ENCODE measurements at regions not wholly inside any gene's neighbourhood (a gene's known extent, or its start where the extent isn't known, plus 50 kb on each side); places are given as distances from the start of the nearest gene placed in this dataset.

GRCh38 chr9:79026316-79026715 is 545.4 kb upstream of the TLE4 start:
- Histone ChIP-seq H3K27me3 (ENCODE audit: control insufficient read depth in 1 of 2, insufficient read depth in 2 of 2, low read length in 2 of 2) (no peaks in the 10 kb centered on the region), H3K9ac (ENCODE audit: low read length in 2 of 2) (no peak overlapping the region), H3K27ac (ENCODE audit: low read length) (no peak overlapping the region), H3K9me3 (ENCODE audit: control insufficient read depth in 2 of 2, low read length in 2 of 2) (peaks cover 0 to 2% of the 10 kb centered on the region in 2 donors), H3K4me1 (ENCODE audit: control insufficient read depth, insufficient read depth, low read length) (no peaks in the 10 kb centered on the region), H3K36me3 (ENCODE audit: control insufficient read depth in 2 of 2, insufficient read depth in 2 of 2, low read length in 2 of 2) (no peaks in the 10 kb centered on the region), H3K4me3 (ENCODE audit: low read length in 2 of 2) (no peak overlapping the region)

- Histone ChIP-seq H3K4me1 (ENCODE audit: control insufficient read depth, insufficient read depth, low read length) (no peaks in the 10 kb centered on the region), H3K9ac (ENCODE audit: low read length in 2 of 2) (no peak overlapping the region), H3K27me3 (ENCODE audit: control insufficient read depth in 1 of 2, insufficient read depth in 2 of 2, low read length in 2 of 2) (no peaks in the 10 kb centered on the region), H3K9me3 (ENCODE audit: control insufficient read depth in 2 of 2, low read length in 2 of 2) (no peaks in the 10 kb centered on the region), H3K27ac (ENCODE audit: low read length) (no peak overlapping the region), H3K36me3 (ENCODE audit: control insufficient read depth in 2 of 2, insufficient read depth in 2 of 2, low read length in 2 of 2) (no peaks in the 10 kb centered on the region), H3K4me3 (ENCODE audit: low read length in 2 of 2) (no peak overlapping the region)
Observed at GRCh38 chr9:79028101-79028500, 543.7 kb upstream of the TLE4 start.

GRCh38 chr9:79034583-79034982 is 537.2 kb upstream of the TLE4 start:
- no peak overlapping the region for H3K4me3 ChIP-seq (ENCODE audit: low read length in 2 of 2)

DNA sequence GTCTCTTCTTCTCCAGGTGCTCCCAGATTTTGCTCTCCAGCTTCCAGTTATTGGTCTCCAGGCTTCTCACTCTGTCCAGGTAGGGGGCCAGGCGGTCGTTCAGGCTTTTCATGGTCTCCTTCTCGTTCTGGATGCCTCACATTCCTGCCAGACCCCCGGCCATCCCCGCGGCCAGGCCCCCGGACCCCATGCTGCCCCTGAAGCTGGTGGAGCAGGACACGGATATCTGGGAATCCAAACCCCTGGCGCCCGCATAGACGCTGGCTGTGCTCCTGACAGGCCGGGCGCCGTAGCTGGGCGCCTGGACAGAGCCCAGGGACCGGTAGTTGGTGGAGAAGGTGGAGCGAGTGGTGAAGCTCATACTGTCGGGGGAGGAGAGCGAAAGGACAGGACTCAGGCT is 534.4 kb upstream of the TLE4 start:
- Histone ChIP-seq H3K27me3 (ENCODE audit: control insufficient read depth in 1 of 2, insufficient read depth in 2 of 2, low read length in 2 of 2) (no peaks in the 10 kb centered on the region), H3K36me3 (ENCODE audit: control insufficient read depth in 2 of 2, insufficient read depth in 2 of 2, low read length in 2 of 2) (no peaks in the 10 kb centered on the region), H3K4me3 (ENCODE audit: low read length in 2 of 2) (no peak overlapping the region), H3K4me1 (ENCODE audit: control insufficient read depth, insufficient read depth, low read length) (no peaks in the 10 kb centered on the region), H3K9ac (ENCODE audit: low read length in 2 of 2) (no peak overlapping the region), H3K27ac (ENCODE audit: low read length) (no peak overlapping the region), H3K9me3 (ENCODE audit: control insufficient read depth in 2 of 2, low read length in 2 of 2) (peaks cover 2 to 3% of the 10 kb centered on the region in 2 donors)

More at GRCh38 chr9:79034583-79034982, 537.2 kb upstream of the TLE4 start:
- Histone ChIP-seq H3K9ac (ENCODE audit: low read length in 2 of 2) (no peak overlapping the region), H3K27me3 (ENCODE audit: control insufficient read depth in 1 of 2, insufficient read depth in 2 of 2, low read length in 2 of 2) (no peaks in the 10 kb centered on the region), H3K9me3 (ENCODE audit: control insufficient read depth in 2 of 2, low read length in 2 of 2) (peaks cover 2 to 3% of the 10 kb centered on the region in 2 donors), H3K27ac (ENCODE audit: low read length) (no peak overlapping the region), H3K4me1 (ENCODE audit: control insufficient read depth, insufficient read depth, low read length) (no peaks in the 10 kb centered on the region), H3K36me3 (ENCODE audit: control insufficient read depth in 2 of 2, insufficient read depth in 2 of 2, low read length in 2 of 2) (no peaks in the 10 kb centered on the region)

DNA sequence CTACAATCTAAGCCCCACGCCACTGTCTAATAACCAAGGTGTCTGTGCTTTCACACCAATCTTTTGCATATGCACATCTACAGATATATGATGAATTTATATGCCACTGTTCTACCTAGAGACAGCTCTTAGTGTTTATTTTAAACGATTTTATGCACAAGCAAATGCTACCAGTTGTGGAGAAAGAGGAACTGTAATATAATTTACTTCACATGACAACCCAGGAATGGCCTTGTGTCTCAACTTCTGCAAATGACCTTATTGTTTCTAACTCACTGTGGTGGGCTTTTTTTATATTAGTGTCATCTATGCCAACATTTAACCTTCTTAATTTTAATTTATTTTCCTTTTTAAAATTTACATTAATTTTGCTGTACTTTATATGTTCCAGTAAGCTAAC is 531.1 kb upstream of the TLE4 start:
- no peaks in the 10 kb centered on the region for H3K9me3 ChIP-seq (ENCODE audit: control insufficient read depth in 2 of 2, low read length in 2 of 2)
- H3K27me3 ChIP-seq (ENCODE audit: control insufficient read depth in 1 of 2, insufficient read depth in 2 of 2, low read length in 2 of 2), result no peaks in the 10 kb centered on the region
- no peaks in the 10 kb centered on the region for H3K36me3 ChIP-seq (ENCODE audit: control insufficient read depth in 2 of 2, insufficient read depth in 2 of 2, low read length in 2 of 2)
- no peaks in the 10 kb centered on the region for H3K4me1 ChIP-seq (ENCODE audit: control insufficient read depth, insufficient read depth, low read length)
- H3K27ac ChIP-seq (ENCODE audit: low read length), result no peak overlapping the region
- H3K4me3 ChIP-seq (ENCODE audit: low read length in 2 of 2), result no peak overlapping the region
- no peak overlapping the region for H3K9ac ChIP-seq (ENCODE audit: low read length in 2 of 2)

DNA sequence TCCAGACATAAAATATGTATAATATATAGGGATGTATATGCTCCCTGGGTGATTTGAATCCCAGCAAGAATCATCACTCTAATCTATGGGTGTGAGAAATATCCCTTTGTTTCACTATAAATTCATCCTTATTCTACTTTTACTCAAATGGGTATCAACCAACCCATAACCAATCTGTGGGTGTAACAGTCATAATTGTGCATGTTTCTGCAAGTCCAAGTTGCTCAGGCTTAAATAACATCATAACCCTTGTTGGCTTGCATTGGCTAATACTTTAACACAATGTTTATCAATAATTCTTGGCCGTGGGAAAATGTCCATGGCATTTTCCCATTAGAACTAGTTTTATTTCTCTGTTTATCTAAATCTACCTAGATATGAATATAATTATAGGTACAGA is 530.5 kb upstream of the TLE4 start:
- no peaks in the 10 kb centered on the region for H3K4me1 ChIP-seq (ENCODE audit: control insufficient read depth, insufficient read depth, low read length)

GRCh38 chr9:79043916-79044315 is 527.8 kb upstream of the TLE4 start:
- H3K4me3 ChIP-seq (ENCODE audit: low read length in 2 of 2), result no peak overlapping the region
- H3K4me1 ChIP-seq (ENCODE audit: control insufficient read depth, insufficient read depth, low read length), result no peaks in the 10 kb centered on the region
- no peaks in the 10 kb centered on the region for H3K27me3 ChIP-seq (ENCODE audit: control insufficient read depth in 1 of 2, insufficient read depth in 2 of 2, low read length in 2 of 2)
- H3K9ac ChIP-seq (ENCODE audit: low read length in 2 of 2), result no peak overlapping the region
- H3K9me3 ChIP-seq (ENCODE audit: control insufficient read depth in 2 of 2, low read length in 2 of 2), result no peaks in the 10 kb centered on the region
- H3K27ac ChIP-seq (ENCODE audit: low read length), result no peak overlapping the region
- no peaks in the 10 kb centered on the region for H3K36me3 ChIP-seq (ENCODE audit: control insufficient read depth in 2 of 2, insufficient read depth in 2 of 2, low read length in 2 of 2)

More for the DNA sequence above, 530.5 kb upstream of the TLE4 start:
- H3K27ac ChIP-seq (ENCODE audit: low read length), result no peak overlapping the region
- no peaks in the 10 kb centered on the region for H3K9me3 ChIP-seq (ENCODE audit: control insufficient read depth in 2 of 2, low read length in 2 of 2)
- H3K36me3 ChIP-seq (ENCODE audit: control insufficient read depth in 2 of 2, insufficient read depth in 2 of 2, low read length in 2 of 2), result no peaks in the 10 kb centered on the region
- H3K27me3 ChIP-seq (ENCODE audit: control insufficient read depth in 1 of 2, insufficient read depth in 2 of 2, low read length in 2 of 2), result no peaks in the 10 kb centered on the region
- no peak overlapping the region for H3K9ac ChIP-seq (ENCODE audit: low read length in 2 of 2)
- H3K4me3 ChIP-seq (ENCODE audit: low read length in 2 of 2), result no peak overlapping the region

- Histone ChIP-seq H3K4me3 (ENCODE audit: low read length in 2 of 2) (no peak overlapping the region), H3K36me3 (ENCODE audit: control insufficient read depth in 2 of 2, insufficient read depth in 2 of 2, low read length in 2 of 2) (no peaks in the 10 kb centered on the region), H3K4me1 (ENCODE audit: control insufficient read depth, insufficient read depth, low read length) (no peaks in the 10 kb centered on the region), H3K9me3 (ENCODE audit: control insufficient read depth in 2 of 2, low read length in 2 of 2) (no peaks in the 10 kb centered on the region), H3K27ac (ENCODE audit: low read length) (no peak overlapping the region), H3K27me3 (ENCODE audit: control insufficient read depth in 1 of 2, insufficient read depth in 2 of 2, low read length in 2 of 2) (no peaks in the 10 kb centered on the region), H3K9ac (ENCODE audit: low read length in 2 of 2) (no peak overlapping the region)
Observed at GRCh38 chr9:79046401-79046800, 525.4 kb upstream of the TLE4 start.

GRCh38 chr9:79049371-79049770 is 522.4 kb upstream of the TLE4 start:
- Histone ChIP-seq H3K27me3 (ENCODE audit: control insufficient read depth in 1 of 2, insufficient read depth in 2 of 2, low read length in 2 of 2) (no peaks in the 10 kb centered on the region), H3K4me1 (ENCODE audit: control insufficient read depth, insufficient read depth, low read length) (no peaks in the 10 kb centered on the region), H3K36me3 (ENCODE audit: control insufficient read depth in 2 of 2, insufficient read depth in 2 of 2, low read length in 2 of 2) (no peaks in the 10 kb centered on the region), H3K9me3 (ENCODE audit: control insufficient read depth in 2 of 2, low read length in 2 of 2) (no peaks in the 10 kb centered on the region), H3K4me3 (ENCODE audit: low read length in 2 of 2) (no peak overlapping the region), H3K9ac (ENCODE audit: low read length in 2 of 2) (no peak overlapping the region), H3K27ac (ENCODE audit: low read length) (no peak overlapping the region)

DNA sequence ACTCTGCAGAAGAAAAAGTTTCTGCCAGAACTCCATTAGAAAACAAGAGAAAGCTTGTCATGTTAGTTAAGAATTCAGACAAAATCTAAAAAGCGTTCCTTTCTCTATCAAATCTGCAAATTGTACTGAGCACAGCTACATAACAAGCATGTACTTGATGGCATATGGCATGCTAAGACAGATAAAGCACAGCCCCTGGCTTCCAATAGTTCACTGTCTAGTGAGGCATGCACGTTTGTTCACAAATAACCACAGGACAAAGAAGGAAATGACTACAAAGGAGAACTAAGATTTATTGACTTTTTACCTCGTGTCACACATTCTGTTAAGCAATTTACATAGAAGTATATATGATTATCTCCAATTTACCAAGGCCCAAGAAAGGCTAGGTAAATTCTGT is 518.2 kb upstream of the TLE4 start:
- Histone ChIP-seq H3K27me3 (ENCODE audit: control insufficient read depth in 1 of 2, insufficient read depth in 2 of 2, low read length in 2 of 2) (no peaks in the 10 kb centered on the region), H3K36me3 (ENCODE audit: control insufficient read depth in 2 of 2, insufficient read depth in 2 of 2, low read length in 2 of 2) (no peaks in the 10 kb centered on the region), H3K4me3 (ENCODE audit: low read length in 2 of 2) (no peak overlapping the region), H3K27ac (ENCODE audit: low read length) (no peak overlapping the region), H3K4me1 (ENCODE audit: control insufficient read depth, insufficient read depth, low read length) (no peaks in the 10 kb centered on the region), H3K9ac (ENCODE audit: low read length in 2 of 2) (no peak overlapping the region), H3K9me3 (ENCODE audit: control insufficient read depth in 2 of 2, low read length in 2 of 2) (no peaks in the 10 kb centered on the region)

DNA sequence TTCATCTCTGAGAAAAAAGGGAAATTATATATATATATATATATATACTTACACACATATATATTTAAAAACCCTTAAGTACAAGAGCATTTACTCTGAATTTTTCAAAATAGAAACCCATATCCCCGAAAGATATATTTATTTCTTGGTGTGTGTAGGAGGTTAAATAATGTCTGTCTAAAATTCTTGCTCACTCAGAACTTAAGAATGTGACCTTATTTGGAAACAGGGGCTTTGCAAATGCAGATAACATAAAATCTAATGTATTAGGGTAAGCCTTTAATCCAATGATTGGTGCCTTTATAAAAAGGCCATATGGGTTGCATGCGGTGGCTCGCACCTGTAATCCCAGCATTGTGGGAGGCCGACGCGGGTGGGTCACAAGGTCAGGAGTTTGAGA is 517.3 kb upstream of the TLE4 start:
- no peak overlapping the region for H3K9ac ChIP-seq (ENCODE audit: low read length in 2 of 2)
- H3K4me3 ChIP-seq (ENCODE audit: low read length in 2 of 2), result no peak overlapping the region
- no peaks in the 10 kb centered on the region for H3K27me3 ChIP-seq (ENCODE audit: control insufficient read depth in 1 of 2, insufficient read depth in 2 of 2, low read length in 2 of 2)
- no peaks in the 10 kb centered on the region for H3K36me3 ChIP-seq (ENCODE audit: control insufficient read depth in 2 of 2, insufficient read depth in 2 of 2, low read length in 2 of 2)
- H3K4me1 ChIP-seq (ENCODE audit: control insufficient read depth, insufficient read depth, low read length), result no peaks in the 10 kb centered on the region
- no peaks in the 10 kb centered on the region for H3K9me3 ChIP-seq (ENCODE audit: control insufficient read depth in 2 of 2, low read length in 2 of 2)
- H3K27ac ChIP-seq (ENCODE audit: low read length), result no peak overlapping the region
